ENCODE measurements at regions not wholly inside any gene's neighbourhood (a gene's known extent, or its start where the extent isn't known, plus 50 kb on each side); places are given as distances from the start of the nearest gene placed in this dataset.

GRCh38 chr4:30511751-30512150 lies 208.4 kb upstream of the PCDH7 start:
- no peaks in the 10 kb centered on the region for H3K27me3 Mint-ChIP-seq (ENCODE audit: low read depth)

GRCh38 chr4:30518211-30518610 lies 202.0 kb upstream of the PCDH7 start:
- no peak overlapping the region for H3K27ac Mint-ChIP-seq (ENCODE audit: unreplicated experiment)

More at GRCh38 chr4:30511751-30512150, 208.4 kb upstream of the PCDH7 start:
- Mint-ChIP-seq H3K4me1 (no peaks in the 10 kb centered on the region), H3K27ac (ENCODE audit: unreplicated experiment) (no peak overlapping the region), H3K9me3 (peaks cover 6% of the 10 kb centered on the region), H3K36me3 (ENCODE audit: low read depth) (no peaks in the 10 kb centered on the region), H3K4me3 (no peak overlapping the region)
- no peak for DNase-seq (ENCODE audit: low read depth, low spot score)
- TF ChIP-seq CTCF (conservative IDR thresholded peaks at IDR 0.05): no peak

GRCh38 chr4:30525662-30526315 lies 194.4 kb upstream of the PCDH7 start:
- no peaks in the 10 kb centered on the region for H3K27me3 Mint-ChIP-seq (ENCODE audit: low read depth)
- no peak for TF ChIP-seq CTCF (conservative IDR thresholded peaks at IDR 0.05)
- H3K36me3 Mint-ChIP-seq (ENCODE audit: low read depth): no peaks in the 10 kb centered on the region
- no peak for DNase-seq (ENCODE audit: low read depth, low spot score)
- no peak overlapping the region for H3K27ac Mint-ChIP-seq (ENCODE audit: unreplicated experiment)
- H3K4me3 Mint-ChIP-seq: no peak overlapping the region
- H3K4me1 Mint-ChIP-seq: peaks cover 7% of the 10 kb centered on the region
- no peaks in the 10 kb centered on the region for H3K9me3 Mint-ChIP-seq

More at GRCh38 chr4:30518211-30518610, 202.0 kb upstream of the PCDH7 start:
- Mint-ChIP-seq H3K9me3 (peaks cover 7% of the 10 kb centered on the region), H3K27me3 (ENCODE audit: low read depth) (no peaks in the 10 kb centered on the region), H3K4me1 (no peaks in the 10 kb centered on the region), H3K4me3 (no peak overlapping the region), H3K36me3 (ENCODE audit: low read depth) (no peaks in the 10 kb centered on the region)
- DNase-seq (ENCODE audit: low read depth, low spot score): no peak
- TF ChIP-seq CTCF (conservative IDR thresholded peaks at IDR 0.05): no peak

GRCh38 chr4:30535255-30535654 lies 184.9 kb upstream of the PCDH7 start:
- Mint-ChIP-seq H3K27me3 (ENCODE audit: low read depth) (no peaks in the 10 kb centered on the region), H3K27ac (ENCODE audit: unreplicated experiment) (no peak overlapping the region), H3K9me3 (no peaks in the 10 kb centered on the region), H3K4me1 (no peaks in the 10 kb centered on the region), H3K36me3 (ENCODE audit: low read depth) (no peaks in the 10 kb centered on the region), H3K4me3 (no peak overlapping the region)
- no peak for TF ChIP-seq CTCF (conservative IDR thresholded peaks at IDR 0.05)
- no peak for DNase-seq (ENCODE audit: low read depth, low spot score)

- no peaks in the 10 kb centered on the region for H3K4me1 Mint-ChIP-seq
- no peaks in the 10 kb centered on the region for H3K9me3 Mint-ChIP-seq
- no peak for TF ChIP-seq CTCF (conservative IDR thresholded peaks at IDR 0.05)
- H3K27ac Mint-ChIP-seq (ENCODE audit: unreplicated experiment): no peak overlapping the region
- H3K36me3 Mint-ChIP-seq (ENCODE audit: low read depth): no peaks in the 10 kb centered on the region
- no peak for DNase-seq (ENCODE audit: low read depth, low spot score)
- no peak overlapping the region for H3K4me3 Mint-ChIP-seq
- H3K27me3 Mint-ChIP-seq (ENCODE audit: low read depth): no peaks in the 10 kb centered on the region
Observed at GRCh38 chr4:30536231-30536630, 183.9 kb upstream of the PCDH7 start.
